C4-2B (cell line): ENCODE measurements at regions not wholly inside any gene's neighbourhood (a gene's known extent, or its start where the extent isn't known, plus 50 kb on each side); places are given as distances from the start of the nearest gene placed in this dataset.

Experiments
- H3K27ac ChIP-seq: fragments of 450-650 bp; 2 replicates; pipeline ENCODE4 v1.5.1; 2017
- ZFX ChIP-seq: fragments of 450-650 bp; IDR thresholded peaks from 2 replicates; pipeline ENCODE4 v1.6.1; 2017
- TF ChIP-seq, protein P1 (sequence below): fragments of 450-650 bp; conservative IDR thresholded peaks from 2 replicates; pipeline ENCODE4 v1.5.1; 2017; ENCODE audit warnings: mild to moderate bottlenecking

DNA sequence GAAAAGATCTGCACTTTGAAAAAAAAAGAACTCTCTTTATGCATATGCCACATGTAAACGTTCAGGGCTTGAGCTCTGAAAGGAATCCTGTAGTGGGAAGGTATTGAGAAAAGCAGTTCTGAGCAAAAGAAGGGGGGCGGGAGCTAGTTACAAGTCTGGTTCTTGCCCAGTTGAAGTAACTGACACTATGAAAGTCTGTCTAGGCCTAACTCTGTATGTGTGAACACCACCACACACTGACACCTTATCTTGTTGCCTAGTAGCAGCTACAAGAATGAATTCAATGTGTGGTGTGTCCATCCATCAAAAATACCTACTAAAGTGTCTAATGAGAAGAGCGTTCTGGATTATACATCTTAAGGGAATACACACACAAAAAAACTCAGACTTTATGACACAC lies 820.6 kb downstream of the DIAPH3 start:
- H3K27ac ChIP-seq, result no peak overlapping the region

DNA sequence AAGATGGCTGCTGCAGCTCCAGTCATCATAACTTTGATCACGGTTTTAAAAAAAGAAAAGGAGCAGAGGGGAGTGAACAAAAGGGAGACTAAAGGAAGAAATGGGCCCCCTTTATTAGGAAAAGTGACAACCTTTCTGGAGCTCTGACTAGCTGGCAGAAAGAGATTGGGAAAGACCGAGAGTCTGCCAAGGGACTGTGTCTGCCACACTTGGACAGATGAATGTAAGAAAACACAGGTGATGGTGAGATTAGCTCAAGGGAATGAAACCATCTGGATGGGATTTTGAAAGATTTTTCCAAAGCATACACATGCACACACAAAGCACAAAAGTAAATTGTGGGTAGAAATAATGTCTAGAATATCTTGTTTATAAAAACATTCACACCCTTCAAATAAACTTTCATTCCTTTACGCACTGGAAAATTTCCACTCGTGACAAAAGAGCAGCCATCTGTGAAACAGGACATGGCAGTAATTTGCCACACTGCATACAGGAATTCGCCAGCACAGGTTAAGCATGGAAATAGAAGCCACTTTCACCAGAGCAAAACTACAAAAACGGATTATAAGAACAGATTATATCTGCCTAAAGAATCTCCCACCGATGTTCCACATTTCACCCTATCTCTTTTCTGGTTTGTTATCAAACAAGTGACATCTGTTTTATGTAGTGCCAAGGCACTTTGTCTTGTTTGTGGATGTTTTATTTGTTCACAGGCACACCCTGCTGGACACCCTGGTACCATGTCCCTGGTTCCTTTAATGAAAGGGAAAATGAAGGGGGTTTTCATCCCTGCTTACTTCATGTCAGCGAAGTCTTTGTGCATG lies 819.5 kb downstream of the DIAPH3 start:
- TF ChIP-seq ZFX, result no peak
- TF ChIP-seq, protein P1, sequence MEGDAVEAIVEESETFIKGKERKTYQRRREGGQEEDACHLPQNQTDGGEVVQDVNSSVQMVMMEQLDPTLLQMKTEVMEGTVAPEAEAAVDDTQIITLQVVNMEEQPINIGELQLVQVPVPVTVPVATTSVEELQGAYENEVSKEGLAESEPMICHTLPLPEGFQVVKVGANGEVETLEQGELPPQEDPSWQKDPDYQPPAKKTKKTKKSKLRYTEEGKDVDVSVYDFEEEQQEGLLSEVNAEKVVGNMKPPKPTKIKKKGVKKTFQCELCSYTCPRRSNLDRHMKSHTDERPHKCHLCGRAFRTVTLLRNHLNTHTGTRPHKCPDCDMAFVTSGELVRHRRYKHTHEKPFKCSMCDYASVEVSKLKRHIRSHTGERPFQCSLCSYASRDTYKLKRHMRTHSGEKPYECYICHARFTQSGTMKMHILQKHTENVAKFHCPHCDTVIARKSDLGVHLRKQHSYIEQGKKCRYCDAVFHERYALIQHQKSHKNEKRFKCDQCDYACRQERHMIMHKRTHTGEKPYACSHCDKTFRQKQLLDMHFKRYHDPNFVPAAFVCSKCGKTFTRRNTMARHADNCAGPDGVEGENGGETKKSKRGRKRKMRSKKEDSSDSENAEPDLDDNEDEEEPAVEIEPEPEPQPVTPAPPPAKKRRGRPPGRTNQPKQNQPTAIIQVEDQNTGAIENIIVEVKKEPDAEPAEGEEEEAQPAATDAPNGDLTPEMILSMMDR, result no peak
- no peak overlapping the region for H3K27ac ChIP-seq

More for the DNA sequence above, 820.6 kb downstream of the DIAPH3 start:
- TF ChIP-seq, protein P1, result no peak
- no peak for TF ChIP-seq ZFX

DNA sequence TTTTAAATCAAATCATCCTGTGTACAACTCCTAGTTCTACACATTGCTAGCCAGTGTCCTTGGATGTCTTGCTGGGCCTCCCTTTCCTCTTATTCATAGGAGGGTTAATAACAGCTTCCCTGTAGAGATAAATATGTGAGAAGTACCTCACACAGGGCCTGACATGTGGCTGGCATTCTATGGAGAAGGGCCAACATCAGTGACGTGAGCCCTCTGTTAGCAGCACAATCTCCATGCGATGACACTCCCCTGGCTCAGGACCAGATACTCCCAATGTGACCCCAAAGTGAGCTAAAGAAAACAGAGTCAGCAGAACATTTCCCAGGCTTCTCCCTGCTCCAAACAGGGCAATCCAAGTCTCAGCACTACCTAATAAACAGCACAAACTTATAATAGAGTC lies 818.4 kb downstream of the DIAPH3 start:
- H3K27ac ChIP-seq, result no peak overlapping the region
- no peak for TF ChIP-seq ZFX
- TF ChIP-seq, protein P1, result no peak

DNA sequence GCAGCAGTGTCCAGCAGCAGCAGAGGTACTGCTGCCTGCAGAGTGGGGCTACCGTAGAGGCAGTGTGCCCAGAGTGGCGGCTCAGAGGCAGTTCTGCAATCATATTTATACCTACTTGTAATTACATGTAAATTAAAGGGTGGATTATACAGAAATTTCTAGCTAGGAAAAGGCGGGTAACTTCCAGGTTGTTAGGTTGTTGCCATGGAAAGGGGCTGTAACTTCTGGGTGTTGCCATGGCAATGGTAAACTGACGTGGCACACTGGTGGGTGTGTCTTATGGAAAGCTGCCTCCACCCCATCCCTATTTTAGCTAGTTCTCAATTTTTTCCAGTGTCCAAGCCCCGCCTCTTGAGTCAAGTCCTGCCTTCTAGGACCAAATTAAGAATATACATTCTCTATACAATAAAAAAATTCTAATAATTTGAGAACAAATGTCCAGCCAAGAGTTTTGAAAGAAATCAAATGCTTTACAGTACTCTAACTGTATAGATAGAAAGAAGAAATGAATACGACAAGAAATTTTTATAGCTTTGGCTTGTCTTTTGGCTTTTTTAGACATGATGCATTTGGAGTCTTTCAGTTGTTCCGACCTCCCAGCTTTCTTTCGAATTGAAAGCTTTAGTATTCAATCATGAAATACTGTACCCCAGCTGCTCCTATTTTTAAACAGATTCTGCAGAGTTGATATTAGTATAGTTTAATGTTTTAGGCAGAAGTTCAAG lies 816.6 kb downstream of the DIAPH3 start:
- no peak overlapping the region for H3K27ac ChIP-seq
- no peak for TF ChIP-seq ZFX
- TF ChIP-seq, protein P1, result no peak

DNA sequence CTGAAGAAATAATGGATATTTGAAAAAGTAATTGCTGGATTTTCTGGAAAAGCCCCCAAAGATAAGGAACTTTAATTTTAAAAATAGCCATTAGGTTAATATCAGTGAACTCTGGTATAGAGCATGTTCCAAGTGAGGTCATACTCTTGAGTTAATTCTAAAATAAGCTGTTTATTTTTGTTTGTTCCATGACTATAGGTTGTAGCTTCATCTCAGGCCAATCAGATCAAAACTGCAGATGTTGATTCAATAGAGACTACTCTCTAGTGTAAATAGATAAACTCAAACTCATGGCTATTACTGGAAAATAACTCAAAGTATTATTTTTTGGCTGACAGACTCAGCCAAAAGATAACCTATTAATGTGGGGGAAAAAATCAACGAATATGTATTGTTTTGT lies 815.1 kb downstream of the DIAPH3 start:
- TF ChIP-seq ZFX, result no peak
- TF ChIP-seq, protein P1, result no peak
- H3K27ac ChIP-seq, result no peak overlapping the region

DNA sequence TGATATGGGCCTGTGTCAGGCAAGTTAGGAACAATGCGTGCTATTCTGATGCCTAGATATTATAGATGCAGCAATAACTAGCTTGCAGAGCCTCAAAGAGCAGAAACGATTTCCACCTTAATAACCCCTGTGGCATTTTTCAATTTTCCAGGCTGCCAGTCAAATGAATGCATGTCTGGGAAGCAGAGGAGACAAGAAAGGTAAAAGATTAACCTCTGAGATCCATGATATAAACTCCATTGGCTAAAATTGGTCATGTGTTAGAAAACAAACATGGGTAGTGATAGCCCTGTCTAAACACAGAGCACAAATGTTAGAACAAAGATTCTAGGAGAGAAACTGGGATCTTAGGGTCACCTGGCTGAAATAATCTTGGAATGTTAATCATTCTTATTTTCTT lies 811.1 kb downstream of the DIAPH3 start:
- no peak for TF ChIP-seq ZFX
- TF ChIP-seq, protein P1, result no peak
- H3K27ac ChIP-seq, result no peak overlapping the region

DNA sequence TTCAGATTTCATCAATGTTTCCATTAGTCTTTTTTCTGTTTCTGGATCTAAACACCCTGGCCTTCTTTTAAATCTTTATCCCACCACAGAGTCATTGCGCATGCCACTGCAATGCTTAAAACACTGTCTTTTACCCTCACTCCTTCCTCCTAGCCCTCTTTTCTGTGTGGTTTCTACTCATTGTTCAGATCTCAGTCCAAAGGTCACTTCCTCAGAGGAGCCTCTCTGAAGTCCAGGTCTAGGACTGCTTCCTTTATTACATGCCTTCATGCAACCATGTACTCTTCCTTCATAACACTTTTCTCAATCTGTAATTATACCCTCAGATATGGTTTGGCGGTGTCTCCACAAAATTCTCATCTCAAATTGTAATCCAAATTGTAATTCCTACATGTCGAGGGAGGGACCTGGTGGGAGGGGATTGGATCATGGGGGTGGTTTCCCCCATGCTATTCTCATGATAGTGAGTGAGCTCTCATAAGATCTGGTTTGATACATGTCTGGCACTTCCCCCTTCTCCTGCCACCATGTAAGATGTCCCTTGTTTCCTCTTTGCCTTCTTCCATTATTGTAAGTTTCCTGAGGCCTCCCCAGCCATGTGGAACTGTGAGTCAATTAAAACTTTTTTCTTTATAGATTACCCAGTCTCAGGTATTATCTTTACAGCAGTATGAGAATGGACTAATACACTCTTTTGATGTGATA lies 808.9 kb downstream of the DIAPH3 start:
- H3K27ac ChIP-seq, result no peak overlapping the region

More for the DNA sequence above, 808.9 kb downstream of the DIAPH3 start:
- TF ChIP-seq, protein P1, result no peak
- TF ChIP-seq ZFX, result no peak
